ENCODE measurements at regions not wholly inside any gene's neighbourhood (a gene's known extent, or its start where the extent isn't known, plus 50 kb on each side); places are given as distances from the start of the nearest gene placed in this dataset.

DNA sequence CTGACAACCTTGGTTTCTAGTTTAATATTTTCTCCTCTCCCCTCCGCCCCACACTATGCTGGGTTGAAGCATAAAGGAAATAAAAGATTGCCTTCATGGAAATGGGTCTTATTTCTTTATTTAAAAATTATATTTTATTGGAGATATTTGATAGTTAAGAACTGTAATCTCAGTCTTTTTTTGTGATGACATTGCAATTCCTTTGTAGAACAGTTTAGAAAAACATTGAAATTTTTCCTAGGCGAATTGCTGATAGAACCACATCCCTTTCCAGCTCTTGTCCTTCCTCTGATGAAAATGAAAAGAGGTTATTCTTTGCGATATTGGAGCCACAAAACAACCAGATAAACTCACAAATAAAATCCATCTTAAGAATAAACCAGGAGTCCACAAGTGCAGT lies 125.6 kb upstream of the NRIP1 start:
- TF ChIP-seq, protein P1, sequence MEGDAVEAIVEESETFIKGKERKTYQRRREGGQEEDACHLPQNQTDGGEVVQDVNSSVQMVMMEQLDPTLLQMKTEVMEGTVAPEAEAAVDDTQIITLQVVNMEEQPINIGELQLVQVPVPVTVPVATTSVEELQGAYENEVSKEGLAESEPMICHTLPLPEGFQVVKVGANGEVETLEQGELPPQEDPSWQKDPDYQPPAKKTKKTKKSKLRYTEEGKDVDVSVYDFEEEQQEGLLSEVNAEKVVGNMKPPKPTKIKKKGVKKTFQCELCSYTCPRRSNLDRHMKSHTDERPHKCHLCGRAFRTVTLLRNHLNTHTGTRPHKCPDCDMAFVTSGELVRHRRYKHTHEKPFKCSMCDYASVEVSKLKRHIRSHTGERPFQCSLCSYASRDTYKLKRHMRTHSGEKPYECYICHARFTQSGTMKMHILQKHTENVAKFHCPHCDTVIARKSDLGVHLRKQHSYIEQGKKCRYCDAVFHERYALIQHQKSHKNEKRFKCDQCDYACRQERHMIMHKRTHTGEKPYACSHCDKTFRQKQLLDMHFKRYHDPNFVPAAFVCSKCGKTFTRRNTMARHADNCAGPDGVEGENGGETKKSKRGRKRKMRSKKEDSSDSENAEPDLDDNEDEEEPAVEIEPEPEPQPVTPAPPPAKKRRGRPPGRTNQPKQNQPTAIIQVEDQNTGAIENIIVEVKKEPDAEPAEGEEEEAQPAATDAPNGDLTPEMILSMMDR (IDR thresholded peaks at IDR 0.05), result no peak
- no peak for TF ChIP-seq POLR2AphosphoS5 (IDR thresholded peaks at IDR 0.05; ENCODE audit: low read depth, low read length)
- TF ChIP-seq, protein P2, sequence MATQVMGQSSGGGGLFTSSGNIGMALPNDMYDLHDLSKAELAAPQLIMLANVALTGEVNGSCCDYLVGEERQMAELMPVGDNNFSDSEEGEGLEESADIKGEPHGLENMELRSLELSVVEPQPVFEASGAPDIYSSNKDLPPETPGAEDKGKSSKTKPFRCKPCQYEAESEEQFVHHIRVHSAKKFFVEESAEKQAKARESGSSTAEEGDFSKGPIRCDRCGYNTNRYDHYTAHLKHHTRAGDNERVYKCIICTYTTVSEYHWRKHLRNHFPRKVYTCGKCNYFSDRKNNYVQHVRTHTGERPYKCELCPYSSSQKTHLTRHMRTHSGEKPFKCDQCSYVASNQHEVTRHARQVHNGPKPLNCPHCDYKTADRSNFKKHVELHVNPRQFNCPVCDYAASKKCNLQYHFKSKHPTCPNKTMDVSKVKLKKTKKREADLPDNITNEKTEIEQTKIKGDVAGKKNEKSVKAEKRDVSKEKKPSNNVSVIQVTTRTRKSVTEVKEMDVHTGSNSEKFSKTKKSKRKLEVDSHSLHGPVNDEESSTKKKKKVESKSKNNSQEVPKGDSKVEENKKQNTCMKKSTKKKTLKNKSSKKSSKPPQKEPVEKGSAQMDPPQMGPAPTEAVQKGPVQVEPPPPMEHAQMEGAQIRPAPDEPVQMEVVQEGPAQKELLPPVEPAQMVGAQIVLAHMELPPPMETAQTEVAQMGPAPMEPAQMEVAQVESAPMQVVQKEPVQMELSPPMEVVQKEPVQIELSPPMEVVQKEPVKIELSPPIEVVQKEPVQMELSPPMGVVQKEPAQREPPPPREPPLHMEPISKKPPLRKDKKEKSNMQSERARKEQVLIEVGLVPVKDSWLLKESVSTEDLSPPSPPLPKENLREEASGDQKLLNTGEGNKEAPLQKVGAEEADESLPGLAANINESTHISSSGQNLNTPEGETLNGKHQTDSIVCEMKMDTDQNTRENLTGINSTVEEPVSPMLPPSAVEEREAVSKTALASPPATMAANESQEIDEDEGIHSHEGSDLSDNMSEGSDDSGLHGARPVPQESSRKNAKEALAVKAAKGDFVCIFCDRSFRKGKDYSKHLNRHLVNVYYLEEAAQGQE (IDR thresholded peaks at IDR 0.05; ENCODE audit: insufficient read depth in 1 of 2, low read depth in 2 of 2, low read length in 1 of 2), result no peak

All from Panc1 (cell line).